Tongue (tissue), 1 donor: ENCODE measurements at regions not wholly inside any gene's neighbourhood (a gene's known extent, or its start where the extent isn't known, plus 50 kb on each side); places are given as distances from the start of the nearest gene placed in this dataset. TPM values are rescaled to one million over a fixed set of nuclear protein-coding genes. Genes with fewer than 3 reads are reported as not detected.

Experiments used
- small RNA-seq: library from RNA; depleted of rRNA; stranded (forward); fragments of <200 nt; gene quantifications from one replicate; pipeline ENCODE3, GENCODE V24; 2014; ENCODE audit warnings: low replicate concordance

Small RNA genes in the stretch of these regions (small RNA-seq; reads per million reads assigned to genes)
- gene AC090502.2, result not detected
- not detected for gene RF00096
- not detected for gene RNU6-1012P
